HCT116 (cell line): ENCODE measurements at regions not wholly inside any gene's neighbourhood (a gene's known extent, or its start where the extent isn't known, plus 50 kb on each side); places are given as distances from the start of the nearest gene placed in this dataset.

Experiments
- ATF3 ChIP-seq: IDR thresholded peaks from 2 replicates; pipeline ENCODE4 v1.6.1; 2012
- CTCF ChIP-seq, 3 experiments: fragments of 200-600 bp in 1 of 3; sonication (generic) in 1 of 3; IDR thresholded peaks in 2 of 3; conservative IDR thresholded peaks in 1 of 3; 2 replicates each; pipeline ENCODE4 v1.5.1; 2012 to 2017; ENCODE audit warnings: low read depth in 2 of 3, low read length in 2 of 3, antibody characterized with exemption in 1 of 3, borderline replicate concordance in 1 of 3, control low read depth in 1 of 3, mild to moderate bottlenecking in 1 of 3, mixed read lengths in 1 of 3, mixed run types in 1 of 3, moderate library complexity in 1 of 3; ENCODE audit not compliant: insufficient read depth in 1 of 3
- EZH2 ChIP-seq: fragments of 200-600 bp; sonication (generic); IDR thresholded peaks from 2 replicates; pipeline ENCODE4 v1.6.1; 2017; ENCODE audit warnings: antibody characterized with exemption, mixed run types
- EZH2phosphoT487 ChIP-seq: fragments of 200-600 bp; IDR thresholded peaks from 2 replicates; pipeline ENCODE4 v1.6.1; 2018; ENCODE audit warnings: antibody characterized with exemption, borderline replicate concordance
- FOSL1 ChIP-seq: IDR thresholded peaks from 2 replicates; pipeline ENCODE4 v1.6.1; 2012; ENCODE audit warnings: low read depth
- MAX ChIP-seq: IDR thresholded peaks from 2 replicates; pipeline ENCODE4 v1.6.1; 2012
- POLR2A ChIP-seq: IDR thresholded peaks from 2 replicates; pipeline ENCODE4 v1.7.0; 2011; ENCODE audit warnings: borderline replicate concordance; ENCODE audit not compliant: insufficient read depth, insufficient read length; ENCODE audit errors: extremely low read depth
- RAD21 ChIP-seq: IDR thresholded peaks from 2 replicates; pipeline ENCODE4 v1.6.1; 2012; ENCODE audit warnings: low read depth, mild to moderate bottlenecking
- REST ChIP-seq: IDR thresholded peaks from 2 replicates; pipeline ENCODE4 v1.6.1; 2012; ENCODE audit warnings: low read depth
- SIN3A ChIP-seq: IDR thresholded peaks from 2 replicates; pipeline ENCODE4 v1.6.1; 2012; ENCODE audit warnings: low read depth
- ZBTB33 ChIP-seq: IDR thresholded peaks from 2 replicates; pipeline ENCODE4 v1.6.1; 2011; ENCODE audit warnings: mild to moderate bottlenecking, low read length, moderate library complexity; ENCODE audit not compliant: insufficient replicate concordance; ENCODE audit errors: extremely low read depth

- TF ChIP-seq CTCF (IDR thresholded peaks at IDR 0.05 in 2 of 3, conservative IDR thresholded peaks at IDR 0.05 in 1 of 3; ENCODE audit: borderline replicate concordance in 1 of 3, insufficient read depth in 1 of 3, low read depth in 2 of 3, low read length in 2 of 3) (no peak), POLR2A (no peak), FOSL1 (no peak), EZH2phosphoT487 (no peak), SIN3A (no peak), ZBTB33 (no peak), EZH2 (no peak), ATF3 (no peak), MAX (no peak), RAD21 (no peak), REST (no peak)
Observed at GRCh38 chr4:129707949-129708348, 612.0 kb downstream of the C4orf33 start.
